Thyroid gland (tissue), 4 donors: ENCODE measurements at regions not wholly inside any gene's neighbourhood (a gene's known extent, or its start where the extent isn't known, plus 50 kb on each side); places are given as distances from the start of the nearest gene placed in this dataset.

Source experiments
- DNase-seq, 2 donors: peaks; one replicate each; pipeline ENCODE4 v3.0.0-alpha.2; 2019
- H3K27ac ChIP-seq, 3 donors: fragments of 200-600 bp; sonication (generic); 1 replicate in 2 of 3; 2 replicates in 1 of 3; pipeline ENCODE4 v1.5.1; 2016 to 2019; ENCODE audit warnings: mild to moderate bottlenecking in 1 of 3, moderate library complexity in 1 of 3
- H3K27me3 ChIP-seq: fragments of 200-600 bp; sonication (generic); one replicate; pipeline ENCODE4 v1.5.1; 2019
- H3K36me3 ChIP-seq, 2 donors: fragments of 200-600 bp; sonication (generic); one replicate each; pipeline ENCODE4 v1.5.1; 2016 to 2019
- H3K4me1 ChIP-seq, 2 donors: fragments of 200-600 bp; sonication (generic); one replicate each; pipeline ENCODE4 v1.5.1; 2017 to 2019
- H3K4me3 ChIP-seq, 3 donors: fragments of 200-600 bp; sonication (generic); replicated peaks in 1 of 3; 1 replicate in 2 of 3; 2 replicates in 1 of 3; pipeline ENCODE4 v1.5.1; 2016; ENCODE audit warnings: mild to moderate bottlenecking in 1 of 3
- H3K9me3 ChIP-seq: fragments of 200-600 bp; sonication (generic); one replicate; pipeline ENCODE4 v1.5.1; 2017
- CTCF ChIP-seq, 6 experiments: fragments of 200-600 bp in 3 of 6; fragments of 450-650 bp in 3 of 6; sonication (generic) in 3 of 6; IDR thresholded peaks; one replicate each; pipeline ENCODE4 v1.5.1; 2016 to 2019; ENCODE audit warnings: antibody characterized with exemption in 6 of 6, mild to moderate bottlenecking in 2 of 6, inconsistent platforms in 1 of 6, moderate library complexity in 1 of 6
- POLR2A ChIP-seq, 2 donors: fragments of 450-650 bp; IDR thresholded peaks; one replicate each; pipeline ENCODE4 v1.6.1; 2017; ENCODE audit warnings: antibody characterized with exemption in 2 of 2, mild to moderate bottlenecking in 2 of 2, moderate library complexity in 1 of 2
- WGBS, 2 donors: methylation state at CpG; one replicate each; pipeline ENCODE4 v1.1.5; 2017; 5-methylcytosine and 5-hydroxymethylcytosine counted together
- intact Hi-C: fragments of 100-400 bp; cut with DNase I; formaldehyde crosslinking; loops from one replicate; pipeline ENCODE4 v1.15.1; 2023

DNA sequence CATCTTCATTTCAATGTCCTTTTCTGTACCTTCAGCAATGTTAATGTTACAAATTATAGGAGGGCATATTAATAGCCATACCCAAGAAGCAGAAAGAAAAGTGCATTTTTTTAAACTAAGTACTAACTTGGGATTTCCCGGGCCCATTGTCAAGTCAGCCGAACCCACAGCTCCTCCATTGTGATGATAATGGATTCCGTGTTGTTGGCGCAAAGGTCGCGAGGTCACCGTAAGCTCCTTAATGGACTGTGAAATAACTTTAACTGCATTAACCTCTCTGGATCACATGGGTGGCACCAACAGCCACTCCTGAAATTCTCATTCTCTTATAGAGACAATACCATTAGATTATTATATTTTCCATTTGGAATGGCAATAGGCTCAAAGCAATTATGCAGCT lies 250.6 kb upstream of the RRP15 start:
- 64 to 68% methylated on average over 7 of the region's 7 CpGs for WGBS, 2 donors
- Histone ChIP-seq H3K4me1 (no peaks in the 10 kb centered on the region), H3K27ac (no peak overlapping the region), H3K27me3 (no peaks in the 10 kb centered on the region), H3K9me3 (no peaks in the 10 kb centered on the region), H3K4me3 (no peak overlapping the region), H3K36me3 (no peaks in the 10 kb centered on the region)
- TF ChIP-seq CTCF (IDR thresholded peaks at IDR 0.05), result no peak
- TF ChIP-seq POLR2A (IDR thresholded peaks at IDR 0.05), result no peak
- intact Hi-C loops, result no loop called here
- DNase-seq, result no peak

DNA sequence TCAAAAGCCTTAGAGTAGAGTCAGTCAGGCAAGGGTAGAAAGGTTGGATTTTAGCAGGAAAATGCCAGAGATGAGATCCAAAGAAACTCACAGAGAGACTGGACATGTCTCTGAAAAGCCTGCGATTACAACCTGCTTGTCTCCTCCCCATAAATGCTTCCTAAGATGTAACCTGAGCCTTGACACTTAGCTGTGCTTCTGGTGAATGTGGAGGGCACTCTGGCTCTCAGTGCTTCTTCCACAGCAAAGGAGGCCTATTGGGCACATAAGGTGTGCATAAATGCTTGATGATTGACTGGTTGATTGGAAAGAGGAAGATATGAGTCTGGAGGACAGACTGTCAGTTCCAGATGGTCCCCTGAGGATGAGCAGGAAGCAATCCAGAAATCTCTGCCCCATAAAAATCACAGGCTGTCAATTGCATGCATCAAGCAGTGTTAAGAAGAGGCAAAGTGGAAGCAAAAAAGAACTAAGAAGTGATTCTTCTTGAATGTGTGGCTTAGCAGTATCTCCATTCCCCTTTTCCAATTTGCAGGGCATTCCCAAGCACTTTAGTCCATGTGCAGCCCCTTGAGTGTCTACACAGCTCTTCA lies 236.2 kb upstream of the RRP15 start:
- intact Hi-C loops, result no loop called here
- Histone ChIP-seq H3K4me3 (no peak overlapping the region), H3K9me3 (no peaks in the 10 kb centered on the region), H3K27me3 (no peaks in the 10 kb centered on the region), H3K36me3 (no peaks in the 10 kb centered on the region), H3K4me1 (no peaks in the 10 kb centered on the region), H3K27ac (no peak overlapping the region)
- WGBS, 2 donors, result 18 to 25% methylated on average over 1 of the region's 1 CpG
- DNase-seq, result no peak
- TF ChIP-seq POLR2A (IDR thresholded peaks at IDR 0.05) (no peak), CTCF (IDR thresholded peaks at IDR 0.05) (no peak)

GRCh38 chr1:218049641-218050040 lies 235.5 kb upstream of the RRP15 start:
- no peaks in the 10 kb centered on the region for H3K4me1 ChIP-seq
- H3K4me3 ChIP-seq, result no peak overlapping the region
- intact Hi-C loops, result no loop called here
- TF ChIP-seq POLR2A (IDR thresholded peaks at IDR 0.05) (no peak), CTCF (IDR thresholded peaks at IDR 0.05) (no peak)
- 66 to 73% methylated on average over 9 of the region's 9 CpGs for WGBS, 2 donors
- no peaks in the 10 kb centered on the region for H3K9me3 ChIP-seq
- no peak overlapping the region for H3K27ac ChIP-seq
- H3K27me3 ChIP-seq, result no peaks in the 10 kb centered on the region
- DNase-seq, result no peak
- H3K36me3 ChIP-seq, result no peaks in the 10 kb centered on the region

GRCh38 chr1:218058730-218059129 lies 226.4 kb upstream of the RRP15 start:
- no peak for DNase-seq
- H3K27ac ChIP-seq, result no peak overlapping the region
- H3K4me1 ChIP-seq, result no peaks in the 10 kb centered on the region
- no peaks in the 10 kb centered on the region for H3K9me3 ChIP-seq
- TF ChIP-seq CTCF (IDR thresholded peaks at IDR 0.05) (no peak), POLR2A (IDR thresholded peaks at IDR 0.05) (no peak)
- intact Hi-C loops, result no loop called here
- no peaks in the 10 kb centered on the region for H3K27me3 ChIP-seq
- H3K4me3 ChIP-seq, result no peak overlapping the region
- no peaks in the 10 kb centered on the region for H3K36me3 ChIP-seq
- WGBS, 2 donors, result 85 to 86% methylated on average over 2 of the region's 2 CpGs

GRCh38 chr1:218064426-218064825 lies 220.7 kb upstream of the RRP15 start:
- 70 to 76% methylated on average over 5 of the region's 5 CpGs for WGBS, 2 donors
- Histone ChIP-seq H3K27me3 (no peaks in the 10 kb centered on the region), H3K9me3 (no peaks in the 10 kb centered on the region), H3K27ac (no peak overlapping the region), H3K4me1 (no peaks in the 10 kb centered on the region), H3K36me3 (no peaks in the 10 kb centered on the region), H3K4me3 (no peak overlapping the region)
- intact Hi-C loops, result no loop called here
- DNase-seq, result no peak
- TF ChIP-seq POLR2A (IDR thresholded peaks at IDR 0.05), result no peak
- TF ChIP-seq CTCF (IDR thresholded peaks at IDR 0.05), result no peak
